Muscle layer of colon (tissue), 2 donors: ENCODE measurements at regions not wholly inside any gene's neighbourhood (a gene's known extent, or its start where the extent isn't known, plus 50 kb on each side); places are given as distances from the start of the nearest gene placed in this dataset.
"Not testable (repeated sequence)": the region's sequence is repeated elsewhere in the genome, so short reads cannot be mapped to it uniquely, and the experiment has no call there.

Experiments used
- H3K27ac ChIP-seq: one replicate; pipeline ENCODE4 v1.7.0; 2013; ENCODE audit warnings: low read depth, mild to moderate bottlenecking, low read length, moderate library complexity
- H3K27me3 ChIP-seq, 2 donors: one replicate each; pipeline ENCODE4 v1.7.0; 2013; ENCODE audit warnings: low read length in 2 of 2, mild to moderate bottlenecking in 2 of 2; ENCODE audit not compliant: insufficient read depth in 2 of 2, control insufficient read depth in 1 of 2
- H3K36me3 ChIP-seq: one replicate; pipeline ENCODE4 v1.7.0; 2013; ENCODE audit warnings: mild to moderate bottlenecking, low read length; ENCODE audit not compliant: insufficient read depth
- H3K4me1 ChIP-seq: one replicate; pipeline ENCODE4 v1.7.0; 2013; ENCODE audit warnings: mild to moderate bottlenecking, low read length; ENCODE audit not compliant: insufficient read depth
- H3K4me3 ChIP-seq, 2 donors: one replicate each; pipeline ENCODE4 v1.7.0; 2013; ENCODE audit warnings: low read length in 2 of 2, low read depth in 1 of 2, mild to moderate bottlenecking in 1 of 2, moderate library complexity in 1 of 2
- H3K9ac ChIP-seq: one replicate; pipeline ENCODE4 v1.7.0; 2013; ENCODE audit warnings: low read length
- H3K9me3 ChIP-seq: one replicate; pipeline ENCODE4 v1.7.0; 2013; ENCODE audit warnings: mild to moderate bottlenecking, low read length
- donor health status: abdominal sarcoma.
- donor health status: Adenocarcinoma of cecum.

GRCh38 chr3:177642804-177643125 lies 445.5 kb upstream of the TBL1XR1 start:
- Histone ChIP-seq H3K4me3 (no peak overlapping the region), H3K27ac (no peak overlapping the region), H3K9ac (no peak overlapping the region), H3K9me3 (no peaks in the 10 kb centered on the region), H3K27me3 (no peaks in the 10 kb centered on the region), H3K36me3 (no peaks in the 10 kb centered on the region), H3K4me1 (no peaks in the 10 kb centered on the region)

GRCh38 chr3:177646749-177647148 lies 449.5 kb upstream of the TBL1XR1 start:
- no peaks in the 10 kb centered on the region for H3K9me3 ChIP-seq
- no peaks in the 10 kb centered on the region for H3K36me3 ChIP-seq
- no peak overlapping the region for H3K27ac ChIP-seq
- no peak overlapping the region for H3K9ac ChIP-seq
- peaks cover 2% of the 10 kb centered on the region for H3K4me1 ChIP-seq
- no peak overlapping the region for H3K4me3 ChIP-seq
- H3K27me3 ChIP-seq: no peaks in the 10 kb centered on the region

GRCh38 chr3:177647341-177647740 lies 450.1 kb upstream of the TBL1XR1 start:
- no peak overlapping the region for H3K27ac ChIP-seq
- no peaks in the 10 kb centered on the region for H3K27me3 ChIP-seq
- H3K9me3 ChIP-seq: no peaks in the 10 kb centered on the region
- no peak overlapping the region for H3K9ac ChIP-seq
- H3K4me3 ChIP-seq: no peak overlapping the region
- no peaks in the 10 kb centered on the region for H3K36me3 ChIP-seq
- peaks cover 6% of the 10 kb centered on the region for H3K4me1 ChIP-seq

GRCh38 chr3:177647876-177648275 lies 450.6 kb upstream of the TBL1XR1 start:
- H3K27me3 ChIP-seq: no peaks in the 10 kb centered on the region
- H3K9me3 ChIP-seq: no peaks in the 10 kb centered on the region
- no peak overlapping the region for H3K27ac ChIP-seq
- H3K4me3 ChIP-seq: no peak overlapping the region
- H3K9ac ChIP-seq: no peak overlapping the region
- peaks cover 12% of the 10 kb centered on the region for H3K4me1 ChIP-seq
- no peaks in the 10 kb centered on the region for H3K36me3 ChIP-seq

GRCh38 chr3:177652556-177653291 lies 455.4 kb upstream of the TBL1XR1 start:
- no peak overlapping the region for H3K9ac ChIP-seq
- no peak overlapping the region for H3K27ac ChIP-seq

GRCh38 chr3:177657243-177657642 lies 460.0 kb upstream of the TBL1XR1 start:
- Histone ChIP-seq H3K9me3 (no peaks in the 10 kb centered on the region), H3K27me3 (no peaks in the 10 kb centered on the region), H3K4me3 (no peak overlapping the region), H3K9ac (no peak overlapping the region), H3K36me3 (no peaks in the 10 kb centered on the region), H3K4me1 (peaks cover 17% of the 10 kb centered on the region), H3K27ac (no peak overlapping the region)

More at GRCh38 chr3:177652556-177653291, 455.4 kb upstream of the TBL1XR1 start:
- Histone ChIP-seq H3K36me3 (no peaks in the 10 kb centered on the region), H3K9me3 (no peaks in the 10 kb centered on the region), H3K4me1 (peaks cover 21% of the 10 kb centered on the region), H3K27me3 (no peaks in the 10 kb centered on the region), H3K4me3 (no peak overlapping the region)

GRCh38 chr3:177658354-177658753 lies 461.1 kb upstream of the TBL1XR1 start:
- Histone ChIP-seq H3K9ac (no peak overlapping the region), H3K27ac (no peak overlapping the region), H3K36me3 (no peaks in the 10 kb centered on the region), H3K4me3 (no peak overlapping the region), H3K4me1 (peaks cover 8% of the 10 kb centered on the region), H3K9me3 (no peaks in the 10 kb centered on the region), H3K27me3 (no peaks in the 10 kb centered on the region)

GRCh38 chr3:177664380-177665103 lies 467.3 kb upstream of the TBL1XR1 start:
- H3K27ac ChIP-seq, H3K36me3 ChIP-seq, H3K4me1 ChIP-seq, H3K9me3 ChIP-seq, H3K27me3 ChIP-seq, H3K4me3 ChIP-seq, H3K9ac ChIP-seq: not testable (repeated sequence)

- H3K36me3 ChIP-seq: no peaks in the 10 kb centered on the region
- no peaks in the 10 kb centered on the region for H3K4me1 ChIP-seq
- H3K4me3 ChIP-seq: no peak overlapping the region
- H3K9me3 ChIP-seq: no peaks in the 10 kb centered on the region
- no peak overlapping the region for H3K9ac ChIP-seq
- no peak overlapping the region for H3K27ac ChIP-seq
- no peaks in the 10 kb centered on the region for H3K27me3 ChIP-seq
Observed at GRCh38 chr3:177665122-177665808, 468.0 kb upstream of the TBL1XR1 start.

GRCh38 chr3:177672252-177672911 lies 475.1 kb upstream of the TBL1XR1 start:
- Histone ChIP-seq H3K27ac (no peak overlapping the region), H3K9me3 (no peaks in the 10 kb centered on the region), H3K4me1 (peaks cover 23% of the 10 kb centered on the region), H3K4me3 (no peak overlapping the region), H3K36me3 (no peaks in the 10 kb centered on the region), H3K9ac (no peak overlapping the region), H3K27me3 (no peaks in the 10 kb centered on the region)

GRCh38 chr3:177673112-177673914 lies 476.0 kb upstream of the TBL1XR1 start:
- no peak overlapping the region for H3K9ac ChIP-seq
- H3K9me3 ChIP-seq: no peaks in the 10 kb centered on the region
- peaks cover 23% of the 10 kb centered on the region for H3K4me1 ChIP-seq
- no peak overlapping the region for H3K27ac ChIP-seq
- H3K4me3 ChIP-seq: no peak overlapping the region
- no peaks in the 10 kb centered on the region for H3K27me3 ChIP-seq
- H3K36me3 ChIP-seq: no peaks in the 10 kb centered on the region
